ENCODE measurements at regions not wholly inside any gene's neighbourhood (a gene's known extent, or its start where the extent isn't known, plus 50 kb on each side); places are given as distances from the start of the nearest gene placed in this dataset.

GRCh38 chr11:70776914-70777532, 378.7 kb downstream of the CTTN start:
- DNase-seq, result no peak

- DNase-seq, result no peak
Observed at GRCh38 chr11:70778883-70779282, 380.6 kb downstream of the CTTN start.

DNA sequence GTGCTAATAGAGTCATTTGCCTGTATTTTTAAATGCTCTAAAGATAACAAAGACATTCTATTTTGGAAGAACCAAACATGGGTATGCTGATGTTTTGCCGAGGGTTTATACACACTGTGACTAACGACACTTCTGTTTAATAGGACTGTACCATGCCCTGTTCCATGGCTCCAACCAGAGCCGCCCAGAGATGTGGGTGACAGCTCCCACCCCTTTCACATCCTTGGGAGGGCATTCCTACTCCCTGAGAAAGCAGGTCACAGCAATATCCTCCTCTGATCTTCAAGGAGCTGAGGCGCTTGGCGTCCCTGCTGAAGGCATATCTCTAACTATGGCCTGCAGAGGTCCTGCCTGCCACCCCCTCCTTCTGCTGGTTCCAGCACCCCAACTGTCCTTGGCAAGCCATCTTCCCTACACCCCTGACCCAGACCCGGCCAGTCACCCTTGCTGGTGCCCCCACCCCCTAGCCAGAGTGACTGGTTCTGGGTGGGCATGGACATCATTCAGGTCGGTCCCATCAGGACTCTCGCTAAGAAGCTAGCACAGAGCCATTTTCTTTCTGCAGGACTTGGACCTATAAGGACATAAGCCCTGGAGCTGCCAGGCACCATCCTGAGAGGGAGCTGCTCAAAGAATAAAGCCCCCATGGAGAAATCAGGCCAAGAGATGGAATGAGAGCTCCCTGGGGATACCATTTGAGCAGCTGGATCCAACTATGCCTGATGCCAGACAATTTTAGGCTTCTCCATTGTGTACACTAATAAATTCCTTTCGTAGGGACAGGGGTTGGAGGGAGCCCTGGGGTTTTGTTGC, 381.3 kb downstream of the CTTN start:
- no peak for DNase-seq

DNA sequence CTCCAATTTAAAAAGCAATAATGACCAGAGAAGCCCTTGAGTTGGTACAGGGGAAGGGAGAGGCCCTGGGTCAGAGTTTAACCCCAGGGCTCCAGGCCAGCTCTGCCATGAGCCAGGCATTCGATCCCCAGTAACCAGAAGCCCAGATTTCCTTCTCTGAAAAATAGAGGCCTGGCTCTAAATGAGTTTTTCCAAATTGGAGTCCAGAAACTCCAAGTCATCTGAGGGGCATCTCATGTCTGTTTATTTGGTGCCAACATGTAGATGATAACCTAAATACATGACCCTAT, 381.9 kb downstream of the CTTN start:
- no peak for DNase-seq

DNA sequence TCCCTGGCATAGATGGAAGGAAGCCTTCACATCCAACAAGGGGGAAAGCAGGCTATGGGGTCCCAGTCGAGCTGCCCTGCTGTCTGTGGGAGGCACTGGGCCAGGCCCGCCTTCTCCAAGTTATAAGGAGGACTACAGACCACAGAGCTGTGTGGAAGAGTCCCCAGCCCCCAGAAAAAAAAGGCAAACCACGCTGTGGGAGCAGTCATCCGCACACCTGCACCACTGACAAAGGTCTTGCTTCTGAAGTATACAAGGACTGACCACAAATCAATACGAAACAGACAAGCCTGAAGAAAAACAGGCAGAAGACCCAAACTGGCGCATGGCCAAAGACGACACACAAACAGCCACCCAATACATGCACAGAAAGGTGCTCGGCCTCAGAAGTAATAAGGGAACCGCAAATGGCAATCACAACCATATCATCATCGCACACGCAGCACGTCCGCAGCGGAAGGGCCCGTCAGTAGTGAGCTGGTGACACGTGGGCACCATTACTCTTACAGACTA, 384.1 kb downstream of the CTTN start:
- DNase-seq, result no peak

GRCh38 chr11:70783356-70783755, 385.0 kb downstream of the CTTN start:
- no peak for DNase-seq

DNA sequence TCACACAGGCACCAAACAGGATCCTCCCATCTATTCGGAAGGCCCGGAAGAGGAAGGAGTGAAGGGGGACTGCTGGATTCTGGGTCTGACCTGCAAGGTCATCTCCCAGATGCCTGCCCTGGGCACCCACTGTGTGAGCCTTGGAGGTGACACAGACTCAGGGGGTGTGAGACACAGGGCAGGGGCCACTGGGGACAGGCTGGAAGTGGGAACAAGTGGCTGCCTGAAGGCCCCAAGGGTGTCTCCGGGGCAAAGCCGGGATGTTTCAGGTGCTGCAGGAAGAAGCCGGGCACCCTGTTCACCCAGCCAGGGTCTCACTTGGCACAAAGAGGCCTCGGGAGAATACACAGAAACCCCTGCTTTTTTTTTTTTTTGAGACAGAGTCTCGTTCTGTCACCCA, 385.5 kb downstream of the CTTN start:
- DNase-seq, result no peak

- no peak for DNase-seq
Observed at GRCh38 chr11:70785372-70785771, 387.0 kb downstream of the CTTN start.

- DNase-seq, result no peak
Observed at GRCh38 chr11:70786021-70786665, 387.8 kb downstream of the CTTN start.

GRCh38 chr11:70788248-70789022, 390.1 kb downstream of the CTTN start:
- DNase-seq, result no peak

- DNase-seq, result no peak
Observed at GRCh38 chr11:70790671-70791300, 392.5 kb downstream of the CTTN start.

DNA sequence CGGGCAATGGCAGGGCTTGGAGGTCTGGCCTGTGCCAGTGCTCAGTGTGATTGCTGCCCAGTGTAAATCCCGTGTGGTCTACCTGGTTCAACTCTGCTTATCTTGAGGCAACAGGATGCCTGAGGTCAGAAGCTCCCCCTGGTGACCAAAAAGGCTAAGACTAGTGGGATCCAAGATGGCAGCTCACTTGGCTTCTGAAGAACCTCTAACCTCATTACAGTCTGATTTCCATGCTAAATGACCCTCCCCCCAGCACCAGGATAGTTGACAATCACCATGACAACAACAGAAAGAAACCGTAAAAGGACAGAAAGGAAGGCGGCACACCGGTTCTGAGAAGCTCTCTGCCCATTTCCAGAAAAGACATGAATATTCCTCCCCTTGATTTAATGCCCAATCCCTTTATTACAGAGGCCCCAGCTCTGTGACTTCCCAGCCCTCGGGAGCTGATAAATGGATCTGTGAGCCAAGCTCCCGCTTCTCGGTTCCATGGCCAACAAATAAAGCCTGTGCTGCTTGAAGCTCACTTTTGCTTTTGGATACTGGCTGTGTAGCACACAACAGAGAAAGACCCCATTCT, 398.4 kb downstream of the CTTN start:
- DNase-seq, result peak; percentile 49

DNA sequence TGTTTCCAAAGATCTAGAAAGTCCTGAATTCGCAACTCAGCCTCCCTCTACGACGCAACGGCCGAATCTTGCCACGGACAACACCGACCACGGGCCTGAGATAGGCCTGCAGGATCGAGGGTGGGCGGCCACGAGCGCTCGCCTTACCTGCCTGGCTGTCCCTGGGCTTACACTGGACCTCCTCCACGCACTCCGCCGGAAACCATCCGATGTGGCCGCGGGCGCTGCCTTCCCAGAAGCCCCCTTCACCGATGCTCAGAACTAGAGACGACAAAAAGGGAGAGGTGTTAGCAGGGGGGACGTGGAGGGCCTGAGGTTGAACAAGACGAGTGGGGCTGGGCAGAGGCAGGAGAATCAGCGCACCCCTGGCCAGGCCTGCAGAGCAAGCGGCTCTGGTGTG, 400.0 kb downstream of the CTTN start:
- no peak for DNase-seq

- DNase-seq, result no peak
Observed at GRCh38 chr11:70799386-70799785, 401.1 kb downstream of the CTTN start.

DNA sequence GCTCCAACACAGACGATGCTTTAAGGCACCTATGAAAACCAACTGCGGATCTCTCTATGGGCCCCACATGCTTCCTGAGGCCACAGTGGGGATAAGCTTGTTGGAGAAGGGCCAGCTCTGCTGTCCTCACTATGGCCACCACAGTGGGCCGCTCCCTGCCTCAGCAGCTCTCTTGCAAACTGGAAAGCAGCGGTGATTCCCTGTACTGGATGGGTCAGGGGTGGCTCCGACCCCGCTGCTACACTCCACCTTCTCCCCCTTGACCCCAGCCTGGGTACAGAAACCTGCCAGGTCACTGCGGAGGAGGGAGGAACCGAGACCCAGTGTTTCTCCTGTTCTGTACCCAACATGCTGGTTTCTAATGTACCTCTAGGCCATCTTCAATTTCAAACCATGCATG, 403.9 kb downstream of the CTTN start:
- DNase-seq, result no peak

GRCh38 chr11:70804139-70804837, 406.0 kb downstream of the CTTN start:
- no peak for DNase-seq

DNA sequence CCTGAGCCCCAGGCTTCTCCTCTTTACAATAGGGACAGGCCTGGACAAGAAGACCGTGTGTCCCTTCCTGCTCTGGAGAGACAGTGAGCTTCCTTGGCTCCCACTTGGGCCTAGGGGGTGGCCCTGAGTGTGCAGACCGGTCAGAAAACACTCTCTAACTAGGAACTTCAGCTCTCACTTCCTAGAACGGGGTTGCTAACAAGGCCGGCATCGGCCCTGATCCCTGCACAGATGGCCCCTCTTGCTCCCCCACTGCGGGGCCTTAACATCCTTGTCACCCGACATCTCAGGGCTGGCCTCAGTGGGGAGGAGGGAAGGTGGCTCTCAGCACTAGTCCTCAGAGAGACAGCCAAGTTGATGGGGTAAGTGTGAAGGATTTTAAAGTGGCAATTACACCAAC, 406.9 kb downstream of the CTTN start:
- no peak for DNase-seq

GRCh38 chr11:70805971-70806370, 407.6 kb downstream of the CTTN start:
- no peak for DNase-seq

GRCh38 chr11:70806461-70807194, 408.3 kb downstream of the CTTN start:
- no peak for DNase-seq

DNA sequence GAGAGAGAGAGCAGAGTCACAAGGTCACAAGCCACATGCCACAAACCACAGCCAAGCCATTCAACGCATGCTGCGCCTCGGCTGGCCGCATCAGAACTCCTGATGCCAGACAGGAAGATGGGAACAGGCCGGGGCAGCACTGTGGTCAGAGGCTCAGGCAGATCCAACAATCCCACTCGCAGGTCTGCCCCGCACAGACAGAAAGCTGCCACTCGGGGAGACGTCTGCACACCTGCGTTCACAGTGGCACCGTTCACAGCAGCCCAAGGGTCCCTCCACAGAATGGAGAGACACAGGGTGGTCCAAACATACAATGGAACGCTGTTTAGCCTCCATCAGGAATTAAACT, 408.8 kb downstream of the CTTN start:
- DNase-seq, result no peak

DNA sequence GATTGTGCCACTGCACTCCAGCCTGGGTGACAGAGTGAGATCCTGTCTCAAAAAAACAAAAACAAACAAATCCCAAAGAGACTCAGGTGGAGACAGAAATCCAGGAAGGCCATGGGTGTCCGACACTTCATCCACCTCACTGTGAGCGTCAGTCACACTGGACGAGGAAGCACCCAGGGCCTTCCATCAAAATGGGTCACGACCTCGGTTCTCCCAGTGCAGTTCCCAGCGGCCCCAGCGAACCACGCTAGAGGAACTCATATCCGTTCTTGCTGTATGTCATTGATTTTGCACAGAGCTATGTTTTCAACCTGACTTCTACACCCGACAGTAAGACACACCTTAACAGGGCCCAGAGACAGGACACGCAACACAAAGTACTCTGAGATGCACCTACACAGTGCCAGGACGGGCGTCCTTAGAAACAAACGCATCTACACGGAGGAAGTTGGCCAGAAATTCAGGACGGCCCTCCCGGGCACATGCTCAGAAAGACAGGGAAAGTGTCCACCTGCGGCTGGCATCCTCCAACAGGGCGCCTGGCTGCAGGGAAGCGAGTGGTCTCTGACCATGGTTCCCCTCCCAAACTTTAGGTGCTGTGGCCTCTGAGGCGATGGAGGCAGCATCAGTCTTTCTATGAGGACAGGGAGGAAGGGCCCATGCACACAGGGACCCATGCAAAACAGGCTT, 410.5 kb downstream of the CTTN start:
- no peak for DNase-seq

All from RPMI8226 (cell line).